ENCODE measurements at regions not wholly inside any gene's neighbourhood (a gene's known extent, or its start where the extent isn't known, plus 50 kb on each side); places are given as distances from the start of the nearest gene placed in this dataset.

- TF ChIP-seq EP300 (IDR thresholded peaks at IDR 0.05; ENCODE audit: borderline replicate concordance) (no peak), CEBPB (IDR thresholded peaks at IDR 0.05) (no peak), TAF1 (IDR thresholded peaks at IDR 0.05; ENCODE audit: low read depth) (no peak), YY1 (IDR thresholded peaks at IDR 0.05; ENCODE audit: low read depth) (no peak), FOXM1 (IDR thresholded peaks at IDR 0.05; ENCODE audit: borderline replicate concordance, low read depth) (no peak), NFIC (IDR thresholded peaks at IDR 0.05) (no peak), MAX (IDR thresholded peaks at IDR 0.05) (no peak)
Observed at GRCh38 chr1:101376121-101377083, 139.6 kb downstream of the S1PR1 start.

Data from Ishikawa (cell line).